GM18907 (cell line): ENCODE measurements at regions not wholly inside any gene's neighbourhood (a gene's known extent, or its start where the extent isn't known, plus 50 kb on each side); places are given as distances from the start of the nearest gene placed in this dataset.
A peak's percentile ranks its signal among the peaks of the same experiment; 100 is the strongest.
"Not testable (repeated sequence)": the region's sequence is repeated elsewhere in the genome, so short reads cannot be mapped to it uniquely, and the experiment has no call there.

Source experiments
- ATAC-seq: cut with Tn5 transposase; IDR thresholded peaks from one replicate; pipeline ENCODE4 v1.9.1; 2021; ENCODE audit warnings: mild to moderate bottlenecking, moderate library complexity; ENCODE audit not compliant: unreplicated experiment

DNA sequence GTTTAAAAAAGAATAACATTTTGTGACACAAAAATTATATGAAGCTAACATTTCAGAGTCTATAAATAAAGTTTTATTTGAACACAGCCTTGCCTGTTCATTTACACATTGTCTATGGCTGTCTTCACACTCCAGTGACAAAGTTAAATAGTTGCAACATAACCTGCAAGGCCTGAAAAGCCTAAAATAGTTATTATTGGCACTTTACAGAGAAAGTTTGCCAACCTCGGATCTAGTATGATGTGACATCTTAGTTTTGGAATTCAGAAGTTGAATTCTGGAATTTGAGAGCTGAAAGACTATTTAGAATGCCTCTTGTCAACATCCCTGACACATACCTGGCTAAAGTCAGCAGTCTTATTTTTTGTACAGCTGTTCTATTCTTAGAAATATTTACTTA, 68.3 kb downstream of the DYRK2 start:
- no peak for ATAC-seq

DNA sequence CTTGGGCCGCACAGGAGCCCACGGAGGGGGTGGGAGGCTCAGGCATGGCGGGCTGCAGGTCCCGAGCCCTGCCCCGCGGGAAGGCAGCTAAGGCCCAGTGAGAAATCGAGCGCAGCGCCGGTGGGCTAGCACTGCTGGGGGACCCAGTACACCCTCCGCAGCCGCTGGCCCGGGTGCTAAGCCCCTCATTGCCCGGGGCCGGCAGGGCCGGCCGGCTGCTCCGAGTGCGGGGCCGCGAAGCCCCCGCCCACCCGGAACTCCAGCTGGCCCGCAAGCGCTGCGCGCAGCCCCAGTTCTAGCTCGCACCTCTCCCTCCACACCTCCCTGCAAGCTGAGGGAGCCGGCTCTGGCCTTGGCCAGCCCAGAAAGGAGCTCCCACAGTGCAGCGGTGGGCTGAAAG, 70.8 kb downstream of the DYRK2 start:
- not testable (repeated sequence) for ATAC-seq

DNA sequence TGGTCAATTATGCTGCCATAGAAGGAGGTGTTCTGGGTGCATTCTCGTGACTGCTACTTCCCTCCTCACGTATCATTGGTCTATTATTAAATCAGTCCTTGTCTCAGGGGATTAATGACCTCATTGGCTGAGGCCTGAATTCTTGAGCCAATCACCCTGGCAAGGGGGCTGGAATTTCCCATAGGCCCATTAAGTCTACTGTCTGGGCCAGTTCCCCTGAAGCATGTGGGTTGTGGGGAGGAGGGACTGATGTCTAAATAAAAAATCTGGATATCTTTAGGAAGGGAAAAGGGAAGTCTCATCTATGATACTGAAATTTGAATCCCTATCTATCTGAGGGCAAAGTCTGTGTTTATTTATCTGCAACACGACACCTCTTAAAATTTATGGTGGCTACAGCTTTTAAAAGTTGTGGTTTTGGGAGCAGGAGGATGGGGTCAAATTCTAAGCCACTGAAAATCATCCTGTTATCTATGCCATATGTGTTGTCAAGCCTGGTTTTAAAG, 71.9 kb downstream of the DYRK2 start:
- no peak for ATAC-seq

DNA sequence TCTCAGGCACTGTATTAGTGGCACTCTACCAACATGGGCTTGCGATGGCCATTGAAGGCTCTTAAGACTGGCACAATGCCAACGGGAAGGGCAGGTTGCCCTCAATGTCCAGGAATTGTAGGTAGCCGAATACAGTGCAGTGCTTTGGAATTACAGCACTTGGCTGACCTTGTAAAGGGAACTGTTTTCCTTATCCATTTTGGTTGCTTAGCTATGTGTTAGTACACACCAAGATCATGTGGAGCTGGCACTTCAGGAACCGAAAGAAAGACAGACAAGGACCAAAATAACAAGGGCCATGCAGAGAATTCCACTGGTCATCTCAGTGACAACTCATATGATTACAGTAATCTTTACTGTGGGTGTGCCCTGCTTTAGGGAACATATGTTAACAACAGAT, 72.7 kb downstream of the DYRK2 start:
- no peak for ATAC-seq

DNA sequence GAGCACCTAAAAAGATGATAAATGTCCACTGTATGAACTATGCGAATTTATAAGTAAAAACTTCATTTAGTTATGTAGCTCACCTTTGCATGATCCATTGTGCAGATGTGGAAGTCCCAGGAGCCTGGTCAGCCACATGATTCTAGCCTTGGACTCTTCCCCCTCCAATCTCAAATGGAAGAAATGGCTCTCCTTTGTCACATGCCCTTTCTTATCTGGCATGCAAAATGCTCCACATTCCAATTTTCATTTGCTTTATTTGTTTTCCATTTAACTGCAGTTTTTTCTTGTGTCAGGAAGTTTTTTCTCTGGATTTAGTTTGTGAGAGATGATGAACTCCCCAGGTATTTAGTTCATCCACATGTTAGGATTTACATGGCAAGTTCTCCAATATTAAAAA, 73.8 kb downstream of the DYRK2 start:
- no peak for ATAC-seq

DNA sequence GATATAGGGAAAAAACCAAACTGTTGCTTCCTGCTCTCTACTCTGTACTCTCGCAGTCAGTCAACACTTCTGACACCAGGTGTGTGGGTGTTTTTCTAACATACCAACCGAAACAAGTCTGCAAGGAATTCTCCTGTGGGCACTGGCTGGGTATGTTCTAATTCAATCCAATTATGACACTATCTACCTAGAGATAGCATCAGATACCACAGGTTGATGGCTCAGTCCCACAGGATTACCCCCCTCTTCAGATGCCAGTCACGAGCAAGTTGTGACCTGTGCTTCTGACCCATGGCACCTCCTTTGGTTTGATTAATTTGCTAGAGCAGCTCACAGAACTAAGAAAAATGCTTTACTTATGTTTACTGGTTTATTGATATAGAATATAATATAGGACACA, 78.3 kb downstream of the DYRK2 start:
- ATAC-seq, result no peak

DNA sequence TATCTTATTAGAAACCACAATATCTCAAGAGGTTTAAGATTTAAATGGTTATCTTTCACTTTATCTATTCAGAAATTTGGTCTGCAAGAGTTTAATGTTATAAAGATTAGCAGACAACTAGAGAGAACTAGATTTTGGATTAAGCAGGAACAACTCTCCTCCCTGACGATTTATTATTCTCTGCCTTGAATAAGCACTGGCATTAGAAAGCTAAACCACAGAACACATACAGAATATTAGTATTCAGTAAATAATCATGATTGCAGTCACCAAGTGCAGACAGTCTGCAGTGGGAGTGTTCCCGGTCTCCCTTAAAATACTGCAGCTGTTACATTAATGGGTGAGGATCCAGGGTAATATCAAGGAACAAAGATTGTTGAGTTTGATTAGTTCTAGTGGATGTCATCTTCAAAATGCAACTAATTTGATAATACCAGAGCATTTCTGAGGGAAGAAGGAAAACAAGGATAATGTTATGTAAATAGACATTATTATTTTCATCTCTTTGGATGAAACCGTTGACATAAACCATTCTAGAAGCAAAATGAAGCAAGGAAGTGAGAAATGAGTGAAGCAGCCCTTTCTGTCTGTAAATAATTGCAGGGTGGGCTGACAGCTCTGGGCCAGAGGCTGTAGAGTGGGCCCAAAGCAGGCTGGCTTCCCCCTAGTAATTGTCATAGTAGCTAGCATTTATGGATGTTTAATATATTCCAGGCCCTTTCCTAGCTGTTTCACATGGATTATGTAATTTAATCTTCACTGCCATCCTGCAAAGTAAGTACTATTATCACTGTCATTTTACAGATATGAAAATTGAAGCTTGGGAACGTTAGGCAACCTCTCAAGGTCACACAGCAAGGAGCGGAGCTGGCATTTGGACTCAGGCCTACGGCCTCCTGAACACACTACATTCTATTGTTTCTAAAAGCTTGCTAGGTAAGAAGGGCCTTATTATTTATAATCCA, 79.4 kb downstream of the DYRK2 start:
- no peak for ATAC-seq

DNA sequence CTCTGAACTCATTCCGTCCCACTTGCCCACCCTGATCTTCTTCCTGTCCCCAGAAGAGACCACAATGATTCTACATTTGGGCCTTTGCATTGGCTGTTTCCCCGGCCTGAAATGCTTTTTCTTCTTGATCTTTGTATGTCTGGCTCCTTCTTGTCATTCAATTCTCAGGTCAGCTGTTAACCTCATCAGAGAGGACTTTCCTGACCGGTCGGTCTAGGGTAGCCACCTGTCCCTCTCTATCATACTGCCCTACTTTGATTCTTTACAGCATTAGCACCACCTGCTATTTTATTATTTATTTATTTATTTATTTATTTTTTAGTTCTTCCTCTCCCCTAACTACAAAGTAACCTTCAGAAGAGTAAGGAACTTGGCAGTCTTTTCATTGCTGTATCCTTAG, 84.3 kb downstream of the DYRK2 start:
- ATAC-seq, result no peak

DNA sequence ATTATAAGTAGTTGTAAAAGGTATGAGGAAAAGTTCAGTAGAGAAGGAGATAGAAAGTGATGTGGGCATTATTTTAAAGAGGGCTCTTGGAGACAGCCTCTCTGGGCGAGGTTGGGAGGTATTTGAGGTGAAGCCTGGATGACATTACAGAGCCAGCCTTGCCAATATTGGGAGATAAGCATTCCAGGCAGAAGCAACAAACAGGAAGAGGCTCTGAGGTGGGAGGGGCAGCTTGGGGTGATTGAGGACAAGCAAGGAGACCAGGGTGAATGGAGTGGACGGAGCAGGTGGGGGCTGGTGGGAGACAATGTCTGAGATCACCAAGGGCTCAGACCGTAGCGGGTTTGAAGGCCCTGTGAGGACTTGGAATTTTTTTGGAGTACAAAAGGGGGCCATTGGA, 87.3 kb downstream of the DYRK2 start:
- ATAC-seq, result no peak

DNA sequence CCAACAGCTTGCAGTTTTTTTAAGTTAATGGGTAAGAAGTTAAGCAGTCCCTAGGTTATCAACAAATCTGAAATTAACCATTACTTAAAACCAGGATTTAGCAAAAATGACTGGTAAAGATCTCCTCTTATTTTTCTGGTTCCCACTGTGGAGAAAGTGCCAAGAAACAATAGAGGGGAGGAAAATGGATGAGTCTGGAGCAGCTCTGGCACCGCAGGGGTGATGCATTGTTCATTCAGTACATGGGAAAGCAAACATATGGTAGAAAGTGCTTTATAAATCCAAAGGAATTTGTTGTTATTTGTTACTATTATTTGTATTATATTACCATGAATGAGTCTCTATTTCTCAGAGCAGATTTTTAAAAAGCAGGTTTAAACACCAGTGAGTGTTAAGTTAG, 92.2 kb downstream of the DYRK2 start:
- ATAC-seq, result no peak

DNA sequence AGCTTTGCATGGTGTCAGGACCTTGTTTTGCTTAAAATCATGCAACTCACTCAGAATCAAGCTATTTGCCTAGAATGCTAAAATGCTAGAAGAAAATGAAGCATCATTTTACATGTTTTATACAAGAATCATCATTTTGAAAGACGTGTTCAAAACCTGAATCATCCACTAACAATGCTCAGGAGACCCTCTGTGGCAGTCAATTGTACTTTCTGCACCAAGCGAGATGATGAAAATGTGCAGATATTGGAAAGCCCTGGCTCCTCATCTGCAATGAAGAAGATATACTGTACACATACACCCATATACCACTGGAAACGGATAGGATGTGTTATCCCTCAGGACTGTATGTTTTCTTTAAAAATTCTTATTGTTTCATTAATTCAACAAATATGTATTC, 92.7 kb downstream of the DYRK2 start:
- no peak for ATAC-seq

DNA sequence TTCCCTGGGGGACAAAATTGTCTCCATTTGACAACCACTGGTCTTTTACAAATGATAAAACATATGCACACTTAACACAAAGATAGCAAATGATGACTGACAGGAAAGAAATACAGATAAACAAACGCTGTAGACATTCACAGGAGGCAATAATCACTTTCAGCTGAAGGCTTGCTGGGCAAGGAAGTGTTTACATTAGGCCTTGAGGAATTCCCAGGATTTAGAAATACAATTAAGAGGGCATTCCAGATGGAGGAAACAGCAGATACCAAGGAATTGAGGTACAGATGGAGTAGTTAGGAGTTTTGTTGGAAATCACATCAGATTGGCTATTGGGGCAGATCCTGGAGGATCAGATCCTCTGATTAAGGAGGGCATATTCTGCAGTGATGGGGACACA, 93.9 kb downstream of the DYRK2 start:
- ATAC-seq, result no peak

DNA sequence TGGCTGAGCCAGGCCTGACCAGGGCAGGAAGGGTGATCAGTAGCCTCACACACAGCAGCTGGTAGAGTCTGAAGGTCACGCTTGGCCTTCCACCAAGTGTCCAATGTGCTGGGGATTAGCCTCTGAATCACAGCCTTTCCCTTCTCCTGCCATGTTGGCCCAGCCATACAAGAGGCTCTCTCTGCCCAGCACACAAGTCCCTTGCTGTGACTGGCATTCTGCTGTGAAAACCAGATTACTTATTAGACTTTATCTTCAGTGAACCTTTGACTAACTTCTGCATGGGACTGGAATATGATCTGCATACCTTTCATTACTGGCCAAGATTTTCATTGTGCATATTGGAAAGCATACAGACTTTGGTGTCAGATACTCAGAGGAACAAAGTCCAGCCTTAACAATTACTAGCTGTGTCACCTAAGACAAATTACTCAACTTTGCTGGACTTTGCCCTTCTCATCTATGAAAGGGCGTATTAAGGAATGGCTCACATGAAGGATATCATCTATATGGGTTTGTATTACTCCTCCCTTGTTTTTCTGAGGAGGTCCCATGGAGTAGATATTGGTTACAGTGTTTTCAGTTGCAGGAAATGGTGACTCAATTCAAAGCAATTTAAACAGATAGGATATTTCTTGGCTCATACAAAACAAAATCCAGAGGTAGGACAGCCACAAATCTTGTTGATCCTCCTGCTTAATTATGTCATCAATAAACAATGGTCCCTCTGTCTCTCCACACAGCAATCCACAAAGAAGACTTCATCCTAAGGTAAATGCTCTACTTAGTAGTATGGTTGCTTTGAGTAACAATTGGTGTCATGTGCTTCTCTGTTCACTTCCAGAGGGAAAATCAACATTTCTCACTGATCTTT, 99.6 kb downstream of the DYRK2 start:
- ATAC-seq, result no peak

DNA sequence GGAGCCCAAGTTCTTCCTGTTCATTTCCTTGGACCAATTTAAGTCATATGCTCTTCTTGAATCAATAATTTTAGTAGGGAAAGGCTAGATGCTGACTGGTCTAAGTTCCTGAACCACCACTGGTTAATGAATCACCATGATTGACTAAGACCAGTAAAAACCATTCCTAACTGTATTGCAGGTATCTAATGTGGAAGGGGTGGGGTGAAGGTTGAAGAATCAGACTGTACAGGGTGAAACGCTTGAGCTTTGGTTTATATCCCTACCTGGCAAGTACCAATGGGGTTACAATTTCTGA, 100.1 kb downstream of the DYRK2 start:
- ATAC-seq, result no peak

DNA sequence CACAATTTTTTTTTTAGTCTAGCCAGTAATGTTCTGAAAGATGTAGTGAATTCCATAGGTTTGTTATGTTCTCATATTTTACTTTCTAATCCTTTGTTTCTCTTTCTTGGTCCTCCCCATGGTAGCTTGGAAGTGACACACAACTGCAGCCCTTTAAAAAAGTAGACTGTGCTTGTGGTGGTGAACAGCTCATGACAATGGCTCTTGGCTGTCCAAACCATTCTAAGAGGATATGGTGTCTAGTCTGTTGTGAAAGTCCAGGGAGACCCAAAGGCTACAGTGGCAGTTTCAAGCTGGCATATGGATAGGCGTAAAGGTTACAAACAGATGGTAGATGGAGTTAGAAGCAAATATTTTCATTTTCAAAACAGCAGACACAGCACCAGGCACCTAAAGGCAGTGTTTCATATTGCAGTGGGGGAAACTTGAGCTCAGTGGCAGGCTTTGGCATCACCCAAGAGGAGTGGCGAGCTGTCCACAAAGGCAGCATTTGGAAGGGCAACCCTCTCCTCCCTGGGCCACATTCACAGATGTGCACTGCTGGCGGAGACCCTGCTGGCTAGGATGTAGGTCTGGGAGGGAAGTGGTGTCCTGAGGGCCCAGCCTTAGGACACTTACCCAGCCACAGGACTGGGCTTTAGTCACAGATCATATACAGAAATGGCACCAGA, 102.1 kb downstream of the DYRK2 start:
- no peak for ATAC-seq

DNA sequence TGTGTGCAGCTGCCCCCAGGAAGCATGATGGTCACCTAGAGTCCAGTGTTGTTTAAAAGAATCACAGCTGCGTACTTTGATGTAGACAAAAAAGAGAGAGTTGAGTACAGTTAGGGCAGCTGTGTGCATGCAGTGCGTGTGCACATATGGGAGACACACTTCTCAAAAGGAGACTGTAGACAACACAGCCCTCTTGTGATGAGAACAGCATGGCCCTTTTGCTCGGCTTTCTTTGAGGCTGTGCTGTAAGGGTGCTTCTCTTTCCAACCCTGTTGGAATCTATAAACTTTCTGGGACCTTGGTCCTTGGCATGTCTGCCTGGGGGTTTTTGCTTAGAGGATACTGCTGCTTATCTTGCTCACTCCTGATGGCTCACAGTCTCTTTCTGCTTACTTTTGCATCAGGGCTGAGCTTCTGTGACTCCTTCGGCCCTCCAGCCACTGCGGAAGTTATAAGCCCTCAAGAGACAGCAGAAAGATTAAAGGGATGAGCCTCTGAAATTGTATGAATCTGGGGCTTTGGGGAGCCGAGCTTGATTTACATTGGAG, 102.9 kb downstream of the DYRK2 start:
- no peak for ATAC-seq

DNA sequence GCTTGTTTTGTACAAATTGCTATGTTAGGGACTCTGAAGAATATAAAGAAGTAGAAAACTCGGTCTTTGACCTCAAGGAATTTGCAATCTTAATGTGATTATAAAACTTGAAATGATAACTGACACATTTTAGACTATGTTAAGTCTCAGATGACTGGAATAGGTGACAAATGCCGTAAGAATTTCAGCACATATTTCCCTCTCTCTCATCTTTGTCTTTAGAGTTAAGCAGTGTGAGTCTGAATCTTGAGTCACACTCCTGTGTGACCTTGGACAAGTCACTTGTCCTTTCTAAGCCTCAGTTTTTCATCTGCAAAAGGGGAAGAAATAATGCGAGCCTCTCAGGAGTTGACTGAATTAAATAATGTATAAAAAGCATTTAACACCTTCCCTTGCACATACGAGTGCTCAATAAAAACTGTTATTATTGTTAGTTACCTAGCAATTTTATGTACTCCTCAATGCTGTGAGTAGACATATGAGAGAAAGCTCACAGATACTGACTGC, 103.7 kb downstream of the DYRK2 start:
- ATAC-seq, result no peak

DNA sequence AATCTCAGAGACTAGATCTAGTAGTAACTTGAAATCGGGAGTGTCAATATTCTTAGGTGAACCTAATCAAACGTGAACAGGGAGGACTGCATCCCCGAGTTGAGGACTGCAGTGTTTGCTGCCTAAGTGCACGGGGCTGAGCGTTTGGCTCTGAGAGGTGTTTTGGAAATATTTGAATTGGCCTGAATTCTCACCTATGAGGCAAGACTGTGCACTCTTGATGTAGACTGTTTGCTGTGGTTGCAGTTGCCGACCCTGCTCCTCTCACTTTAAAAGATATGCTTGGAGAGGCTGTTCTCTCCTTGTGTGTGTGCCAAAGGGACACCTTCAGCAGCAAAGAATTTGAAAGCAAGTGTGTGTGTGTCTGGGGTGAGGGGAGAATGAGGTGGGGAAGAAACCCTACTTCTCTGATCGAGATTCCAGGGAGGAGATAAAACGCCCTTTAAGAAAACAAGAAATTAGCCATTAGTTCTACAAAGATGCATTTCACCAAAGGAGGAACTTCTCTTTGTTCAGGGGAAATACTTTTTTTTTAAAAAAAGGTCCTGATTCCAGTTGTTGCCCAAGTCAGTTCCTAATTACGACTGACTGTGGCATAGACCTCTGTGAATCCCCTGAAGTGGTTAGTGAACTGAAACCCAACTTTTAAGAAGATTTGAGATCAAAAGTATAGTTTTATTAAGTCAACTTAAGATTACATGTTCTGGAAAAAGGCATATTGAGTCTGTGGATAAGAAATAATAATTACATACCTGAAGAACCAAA, 106.6 kb downstream of the DYRK2 start:
- no peak for ATAC-seq

DNA sequence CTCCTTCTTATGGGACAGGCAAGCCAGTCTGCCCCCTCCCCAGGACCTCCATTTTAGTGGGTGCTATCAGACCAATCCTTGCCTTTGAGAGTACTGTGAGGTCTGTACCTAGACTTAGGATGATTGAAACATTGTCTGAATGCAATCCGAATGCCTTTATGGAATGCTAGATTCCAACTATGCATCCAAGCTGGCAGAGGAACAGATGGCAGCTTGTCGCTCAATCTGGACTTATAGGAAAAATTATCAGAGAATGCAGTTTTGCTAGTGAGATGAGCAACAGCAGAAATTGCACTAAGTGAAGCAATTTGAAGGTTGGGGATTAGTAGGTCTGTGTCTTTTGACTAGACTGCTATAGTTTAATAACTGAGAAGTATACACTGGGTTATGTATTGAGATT, 109.1 kb downstream of the DYRK2 start:
- ATAC-seq, result no peak

DNA sequence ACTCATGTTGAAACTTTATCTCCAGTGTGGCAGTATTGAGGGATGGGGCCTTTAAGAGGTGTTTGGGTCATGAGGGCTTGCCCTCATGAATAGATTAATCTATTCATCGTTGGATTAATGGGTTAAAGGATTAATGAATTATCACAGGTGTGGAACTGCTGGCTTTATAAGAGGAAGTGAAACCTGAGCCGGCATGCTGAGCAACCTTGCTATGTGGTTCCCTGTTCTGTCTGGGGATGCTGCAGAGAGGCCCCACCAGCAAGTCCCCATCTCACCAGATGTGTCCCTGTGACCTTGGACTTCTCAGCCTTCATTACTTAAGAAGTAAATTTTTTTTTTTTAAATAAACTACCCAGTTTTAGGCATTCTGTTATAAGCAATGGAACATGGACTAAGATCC, 109.6 kb downstream of the DYRK2 start:
- peak; percentile 99 for ATAC-seq
